HepG2 (cell line): ENCODE measurements at regions not wholly inside any gene's neighbourhood (a gene's known extent, or its start where the extent isn't known, plus 50 kb on each side); places are given as distances from the start of the nearest gene placed in this dataset.

Experiments
- ATAC-seq: fragments of 200-7000 bp; cut with Tn5 transposase; 3 replicates; pipeline ENCODE4 v1.9.1; 2020; ENCODE audit warnings: mild to moderate bottlenecking, moderate library complexity
- BruUV-seq: library from RNA; stranded (reverse); fragments of 400-500 nt; replicated peaks from 2 replicates; lab custom pipeline; 2021; lab: Mats Ljungman, UMichigan
- CTCF ChIA-PET: fragments of 300-600 bp; formaldehyde crosslinking; extraction: SDS; loops from one replicate; lab custom pipeline; 2021; ENCODE audit warnings: low total read pairs, inconsistent platforms, low intra/inter-chr PET ratio; lab: Yijun Ruan, JAX
- POLR2A ChIA-PET: fragments of 350-600 bp; sonication (Branson Sonifier 250); formaldehyde crosslinking; loops from one replicate; lab custom pipeline; 2020; ENCODE audit warnings: antibody characterized with exemption, inconsistent platforms; lab: Yijun Ruan, JAX
- DNase-seq: peaks from one replicate; pipeline ENCODE4 v3.0.0-alpha.2; 2015; ENCODE audit warnings: low spot score
- FAIRE-seq: peaks from 3 replicates; lab custom pipeline; 2011; peaks lifted over from hg19 to GRCh38; lab: Jason Lieb, UNC
- H2AFZ ChIP-seq: one replicate; pipeline ENCODE4 v1.6.1; 2011; ENCODE audit warnings: low read length, inconsistent platforms
- H3K27ac ChIP-seq: fragments of 300-600 bp; 3 replicates; pipeline ENCODE4 v1.8.0; 2011; ENCODE audit warnings: mixed run types, mild to moderate bottlenecking, mixed read lengths, low read length, inconsistent platforms; ENCODE audit not compliant: insufficient read depth; ENCODE audit errors: extremely low read length
- H3K27me3 ChIP-seq, 2 experiments: fragments of 200-600 bp in 1 of 2; 2 replicates in 1 of 2; 3 replicates in 1 of 2; pipeline versions ENCODE4 v1.6.0 to v1.8.0; 2011; ENCODE audit warnings: low read length in 2 of 2, mild to moderate bottlenecking in 2 of 2, moderate library complexity in 2 of 2, inconsistent platforms in 1 of 2; ENCODE audit not compliant: insufficient read depth in 2 of 2, control insufficient read depth in 1 of 2
- H3K36me3 ChIP-seq, 2 experiments: fragments of 200-600 bp in 1 of 2; replicated peaks in 1 of 2; 2 replicates in 1 of 2; 3 replicates in 1 of 2; pipeline versions ENCODE4 v1.5.1 to v1.8.0; 2011; ENCODE audit warnings: low read length in 2 of 2, inconsistent platforms in 1 of 2; ENCODE audit not compliant: insufficient read depth in 2 of 2, control insufficient read depth in 1 of 2
- H3K4me1 ChIP-seq: 2 replicates; pipeline ENCODE4 v1.5.1; 2012; ENCODE audit warnings: low read length, inconsistent platforms; ENCODE audit not compliant: insufficient read depth
- H3K4me2 ChIP-seq: 2 replicates; pipeline ENCODE4 v1.6.0; 2011; ENCODE audit warnings: low read depth, low read length, inconsistent platforms
- H3K4me3 ChIP-seq, 3 experiments: fragments of 200-600 bp in 1 of 3; sonication (generic), shearing (Covaris generic) in 1 of 3; replicated peaks in 1 of 3; 2 replicates each; pipeline ENCODE4 v1.5.1; 2011 to 2016; ENCODE audit warnings: low read length in 3 of 3, inconsistent platforms in 2 of 3, low read depth in 2 of 3, mild to moderate bottlenecking in 2 of 3, control low read depth in 1 of 3, mixed read lengths in 1 of 3; ENCODE audit not compliant: insufficient read depth in 1 of 3
- H3K79me2 ChIP-seq: one replicate; pipeline ENCODE4 v1.6.1; 2011; ENCODE audit warnings: low read length, inconsistent platforms; ENCODE audit not compliant: insufficient read depth
- H3K9ac ChIP-seq: 2 replicates; pipeline ENCODE4 v1.6.0; 2011; ENCODE audit warnings: mild to moderate bottlenecking, low read depth, low read length, inconsistent platforms; ENCODE audit not compliant: insufficient read depth
- H3K9me3 ChIP-seq: 2 replicates; pipeline ENCODE4 v1.5.1; 2012; ENCODE audit warnings: mild to moderate bottlenecking, low read length
- H4K20me1 ChIP-seq: 2 replicates; pipeline ENCODE4 v1.6.0; 2011; ENCODE audit warnings: inconsistent platforms, mild to moderate bottlenecking, low read length, moderate library complexity; ENCODE audit not compliant: insufficient read depth
- ADNP ChIP-seq: sonication (generic); formaldehyde crosslinking; IDR thresholded peaks from 2 replicates; pipeline ENCODE4 v1.4.0; 2020; ENCODE audit warnings: missing genetic modification reagents
- DNMT3B ChIP-seq: conservative IDR thresholded peaks from 2 replicates; pipeline ENCODE4 v1.6.1; 2016; ENCODE audit warnings: missing biosample characterization, control low read depth
- KMT2A ChIP-seq: sonication (generic); formaldehyde crosslinking; IDR thresholded peaks from 2 replicates; pipeline ENCODE4 v1.4.0; 2020; ENCODE audit warnings: missing genetic modification reagents
- KMT2B ChIP-seq: IDR thresholded peaks from 2 replicates; pipeline ENCODE4 v1.6.1; 2016; ENCODE audit warnings: missing genetic modification reagents, missing compliant biosample characterization
- SPEN ChIP-seq: sonication (generic); formaldehyde crosslinking; IDR thresholded peaks from 2 replicates; pipeline ENCODE4 v1.5.1; 2020; ENCODE audit warnings: low read depth, mild to moderate bottlenecking, missing genetic modification reagents
- TP53 ChIP-seq: sonication (generic); formaldehyde crosslinking; conservative IDR thresholded peaks from 2 replicates; pipeline ENCODE4 v1.4.0; 2020; ENCODE audit warnings: missing genetic modification reagents
- ZNF20 ChIP-seq: sonication (generic); formaldehyde crosslinking; IDR thresholded peaks from 2 replicates; pipeline ENCODE4 v1.4.0; 2020; ENCODE audit warnings: mild to moderate bottlenecking, moderate library complexity, missing genetic modification reagents
- ZNF367 ChIP-seq: sonication (generic); formaldehyde crosslinking; IDR thresholded peaks from 2 replicates; pipeline ENCODE4 v1.4.0; 2020; ENCODE audit warnings: missing genetic modification reagents, borderline replicate concordance
- ZNF784 ChIP-seq: sonication (generic); formaldehyde crosslinking; IDR thresholded peaks from 2 replicates; pipeline ENCODE4 v1.5.1; 2020; ENCODE audit warnings: missing genetic modification reagents, mild to moderate bottlenecking, borderline replicate concordance
- WGBS: methylation state at CpG from one replicate; pipeline ENCODE4 v1.1.6; 2017; ENCODE audit warnings: low lambda C conversion rate; 5-methylcytosine and 5-hydroxymethylcytosine counted together
- in situ Hi-C: cut with HindIII; loops from 2 replicates; pipeline ENCODE4 v1.10.0; 2017; ENCODE audit warnings: low pct_unique_long_range_greater_than_20kb; ENCODE audit not compliant: extremely low pct_ligation_motif_present
- intact Hi-C: fragments of 100-400 bp; cut with micrococcal nuclease; formaldehyde crosslinking; loops from one replicate; pipeline ENCODE4 v1.10.0; 2022; ENCODE audit not compliant: unreplicated experiment
- TF ChIP-seq, protein P1 (sequence below): sonication (generic); formaldehyde crosslinking; IDR thresholded peaks from 2 replicates; pipeline ENCODE4 v1.5.0; 2020; ENCODE audit warnings: missing genetic modification reagents, mild to moderate bottlenecking, borderline replicate concordance

DNA sequence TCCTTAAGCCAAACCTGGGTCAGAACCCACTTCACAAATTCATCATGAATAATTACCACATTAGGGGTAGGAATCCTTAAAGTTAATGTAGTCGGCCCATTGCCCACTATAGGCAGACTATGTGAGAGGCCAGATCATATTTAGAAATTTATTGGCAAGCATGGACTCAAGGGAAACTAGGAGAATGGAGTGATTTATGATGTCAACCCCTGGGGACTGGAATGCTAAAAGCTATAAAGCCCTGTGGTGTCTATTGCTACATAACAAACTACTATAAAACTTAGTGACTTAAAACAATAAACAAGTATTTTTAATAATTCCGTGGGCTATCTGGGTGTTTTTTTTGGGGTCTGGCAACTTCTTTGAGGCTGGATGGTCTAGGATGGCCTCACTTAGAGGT is 93.9 kb downstream of the PPP1R2C start:
- 0% methylated on average over 1 of the region's 2 CpGs for WGBS
- no peaks in the 10 kb centered on the region for H3K9me3 ChIP-seq
- BruUV-seq = no TSS peak
- no peak overlapping the region for H2AFZ ChIP-seq
- no peaks in the 10 kb centered on the region for H3K79me2 ChIP-seq
- H3K36me3 ChIP-seq = no peaks in the 10 kb centered on the region
- ChIA-PET CTCF (no interaction called here), POLR2A (no interaction called here)
- in situ Hi-C loops = loop anchor here (25.0 kb wide), 1 partner anchor 897 kb away; no protein-coding TSS in a partner anchor
- no peak overlapping the region for H3K9ac ChIP-seq
- H3K27ac ChIP-seq = no peak overlapping the region
- ATAC-seq = no peak
- FAIRE-seq = no peak
- no peaks in the 10 kb centered on the region for H3K27me3 ChIP-seq
- no peak for DNase-seq
- H4K20me1 ChIP-seq = no peaks in the 10 kb centered on the region
- H3K4me3 ChIP-seq = no peak overlapping the region
- intact Hi-C loops = no loop called here
- no peak overlapping the region for H3K4me2 ChIP-seq
- no peaks in the 10 kb centered on the region for H3K4me1 ChIP-seq
- TF ChIP-seq SPEN (CRISPR knock-in tag) (no peak), ZNF367 (no peak), ZNF20 (CRISPR knock-in tag) (no peak), ADNP (no peak), KMT2B (CRISPR knock-in tag) (no peak), ZNF784 (no peak), TP53 (CRISPR knock-in tag) (no peak), DNMT3B (CRISPR knock-in tag) (no peak), KMT2A (CRISPR knock-in tag) (no peak)
- TF ChIP-seq, protein P1, sequence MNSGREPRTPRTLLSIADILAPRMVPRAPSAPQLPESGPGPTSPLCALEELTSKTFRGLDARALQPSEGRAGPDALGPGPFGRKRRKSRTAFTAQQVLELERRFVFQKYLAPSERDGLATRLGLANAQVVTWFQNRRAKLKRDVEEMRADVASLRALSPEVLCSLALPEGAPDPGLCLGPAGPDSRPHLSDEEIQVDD (CRISPR knock-in tag) = no peak
